ENCODE measurements at regions not wholly inside any gene's neighbourhood (a gene's known extent, or its start where the extent isn't known, plus 50 kb on each side); places are given as distances from the start of the nearest gene placed in this dataset.

GRCh38 chr13:21902709-21903098 lies 231.8 kb downstream of the FGF9 start:
- TF ChIP-seq CTCF (conservative IDR thresholded peaks at IDR 0.05 in 1 of 2, IDR thresholded peaks at IDR 0.05 in 1 of 2; ENCODE audit: low read depth in 1 of 2, low read length in 2 of 2) (no peak), EZH2 (IDR thresholded peaks at IDR 0.05; ENCODE audit: low read length, missing control alignments) (no peak)
